Sigmoid colon (tissue), 4 donors: ENCODE measurements at regions not wholly inside any gene's neighbourhood (a gene's known extent, or its start where the extent isn't known, plus 50 kb on each side); places are given as distances from the start of the nearest gene placed in this dataset.
"Not testable (repeated sequence)": the region's sequence is repeated elsewhere in the genome, so short reads cannot be mapped to it uniquely, and the experiment has no call there.

Experiments
- CTCF ChIP-seq, 4 experiments: fragments of 450-650 bp in 3 of 4; fragments of 200-600 bp in 1 of 4; IDR thresholded peaks; one replicate each; pipeline ENCODE4 v1.5.1; 2016 to 2019; ENCODE audit warnings: antibody characterized with exemption in 4 of 4, mild to moderate bottlenecking in 3 of 4, moderate library complexity in 2 of 4
- EP300 ChIP-seq, 4 donors: sonication (generic); formaldehyde crosslinking; IDR thresholded peaks; one replicate each; pipeline ENCODE4 v1.6.1; 2017; ENCODE audit warnings: antibody characterized with exemption in 4 of 4
- POLR2A ChIP-seq, 2 donors: fragments of 450-650 bp; IDR thresholded peaks; one replicate each; pipeline ENCODE4 v1.6.1; 2016; ENCODE audit warnings: antibody characterized with exemption in 2 of 2, mild to moderate bottlenecking in 2 of 2, moderate library complexity in 2 of 2
- POLR2AphosphoS5 ChIP-seq, 4 donors: sonication (generic); formaldehyde crosslinking; IDR thresholded peaks; one replicate each; pipeline ENCODE4 v1.6.1; 2017; ENCODE audit warnings: antibody characterized with exemption in 4 of 4

GRCh38 chr17:34737673-34738072 lies 158.3 kb downstream of the TMEM132E start:
- not testable (repeated sequence) for TF ChIP-seq CTCF, POLR2A, POLR2AphosphoS5, EP300 (IDR thresholded peaks at IDR 0.05)
